ENCODE measurements at regions not wholly inside any gene's neighbourhood (a gene's known extent, or its start where the extent isn't known, plus 50 kb on each side); places are given as distances from the start of the nearest gene placed in this dataset.

GRCh38 chr17:74116087-74116717 lies 87.3 kb upstream of the RPL38 start (continued):
- TF ChIP-seq USF2 (IDR thresholded peaks at IDR 0.05; ENCODE audit: low read length) (no peak), EP300 (IDR thresholded peaks at IDR 0.05; ENCODE audit: borderline replicate concordance in 1 of 2, low read depth in 2 of 2, low read length in 2 of 2) (no peak), NANOG (IDR thresholded peaks at IDR 0.05; ENCODE audit: insufficient read depth, low read depth, low read length, poor library complexity, severe bottlenecking) (no peak), SIX5 (IDR thresholded peaks at IDR 0.05; ENCODE audit: low read depth, low read length) (no peak), BCL11A (IDR thresholded peaks at IDR 0.05; ENCODE audit: low read depth in 2 of 2, low read length in 2 of 2) (no peak), TAF1 (IDR thresholded peaks at IDR 0.05; ENCODE audit: low read depth, low read length) (no peak)
